Neural cell (in vitro differentiated cells): ENCODE measurements at regions not wholly inside any gene's neighbourhood (a gene's known extent, or its start where the extent isn't known, plus 50 kb on each side); places are given as distances from the start of the nearest gene placed in this dataset.
"Not testable (repeated sequence)": the region's sequence is repeated elsewhere in the genome, so short reads cannot be mapped to it uniquely, and the experiment has no call there.

Experiments
- H2AFZ ChIP-seq: fragments of 200-600, 300-800 bp; sonication (generic), shearing (Covaris generic); 2 replicates; pipeline ENCODE4 v1.6.0; 2014; ENCODE audit warnings: low read depth, mild to moderate bottlenecking, antibody characterized with exemption, low read length, moderate library complexity
- H3F3A ChIP-seq: fragments of 200-600 bp; shearing (Covaris generic); 2 replicates; pipeline ENCODE4 v1.6.1; 2016; ENCODE audit warnings: mild to moderate bottlenecking, moderate library complexity, mixed read lengths, antibody characterized with exemption, low read length; ENCODE audit not compliant: insufficient read depth, poor library complexity, severe bottlenecking
- H3K27ac ChIP-seq: fragments of 200-600, 300-800 bp; sonication (generic), shearing (Covaris generic); 2 replicates; pipeline ENCODE4 v1.5.1; 2014; ENCODE audit warnings: mild to moderate bottlenecking, low read length, moderate library complexity
- H3K27me3 ChIP-seq: fragments of 300-800, 200-600 bp; sonication (generic), shearing (Covaris generic); 2 replicates; pipeline ENCODE4 v1.6.0; 2014; ENCODE audit warnings: mild to moderate bottlenecking, low read depth, low read length, moderate library complexity; ENCODE audit not compliant: insufficient read depth
- H3K36me3 ChIP-seq: fragments of 300-800, 200-600 bp; sonication (generic), shearing (Covaris generic); 2 replicates; pipeline ENCODE4 v1.5.1; 2014; ENCODE audit warnings: mild to moderate bottlenecking, antibody characterized with exemption, low read length, moderate library complexity; ENCODE audit not compliant: insufficient read depth
- H3K4me2 ChIP-seq: fragments of 300-800, 200-600 bp; sonication (generic), shearing (Covaris generic); 2 replicates; pipeline ENCODE4 v1.6.0; 2014; ENCODE audit warnings: mild to moderate bottlenecking, low read length
- H3K4me3 ChIP-seq: fragments of 300-800, 200-600 bp; sonication (generic), shearing (Covaris generic); 2 replicates; pipeline ENCODE4 v1.5.1; 2014; ENCODE audit warnings: mild to moderate bottlenecking, low read length, moderate library complexity
- H3K79me2 ChIP-seq: fragments of 200-600 bp; shearing (Covaris generic); replicated peaks from 2 replicates; pipeline ENCODE4 v1.6.0; 2014; ENCODE audit warnings: mild to moderate bottlenecking, low read length, moderate library complexity; ENCODE audit not compliant: insufficient read depth
- H3K9ac ChIP-seq: fragments of 300-800, 200-600 bp; sonication (generic), shearing (Covaris generic); 2 replicates; pipeline ENCODE4 v1.6.1; 2016; ENCODE audit warnings: mild to moderate bottlenecking, low read length, mixed read lengths
- H3K9me2 ChIP-seq: fragments of 200-600 bp; shearing (Covaris generic); 2 replicates; pipeline ENCODE4 v1.6.1; 2016; ENCODE audit warnings: mild to moderate bottlenecking, low read length, mixed read lengths; ENCODE audit not compliant: insufficient read depth
- H3K9me3 ChIP-seq: fragments of 200-600, 300-800 bp; sonication (generic), shearing (Covaris generic); 2 replicates; pipeline ENCODE4 v1.6.1; 2016; ENCODE audit warnings: mild to moderate bottlenecking, mixed run types, low read length, moderate library complexity, mixed read lengths
- H4K20me1 ChIP-seq: fragments of 200-600 bp; shearing (Covaris generic); 2 replicates; pipeline ENCODE4 v1.6.1; 2016; ENCODE audit warnings: mild to moderate bottlenecking, mixed run types; ENCODE audit not compliant: insufficient read depth
- CTCF ChIP-seq: fragments of 450-650 bp; IDR thresholded peaks from 2 replicates; pipeline ENCODE4 v1.5.1; 2014; ENCODE audit warnings: antibody characterized with exemption, mild to moderate bottlenecking, moderate library complexity; ENCODE audit not compliant: poor library complexity, severe bottlenecking
- EP300 ChIP-seq: fragments of 450-650 bp; conservative IDR thresholded peaks from 2 replicates; pipeline ENCODE4 v1.6.1; 2014; ENCODE audit warnings: antibody characterized with exemption, mild to moderate bottlenecking, moderate library complexity; ENCODE audit not compliant: poor library complexity, severe bottlenecking
- EZH2 ChIP-seq: fragments of 200-600, 300-800 bp; shearing (Covaris generic), sonication (generic); IDR thresholded peaks from 2 replicates; pipeline ENCODE4 v1.6.1; 2014; ENCODE audit warnings: antibody characterized with exemption, low read length, borderline replicate concordance, mild to moderate bottlenecking; ENCODE audit not compliant: insufficient read depth, poor library complexity, severe bottlenecking
- MXI1 ChIP-seq: fragments of 450-650 bp; conservative IDR thresholded peaks from 2 replicates; pipeline ENCODE4 v1.6.1; 2014; ENCODE audit warnings: antibody characterized with exemption, mild to moderate bottlenecking; ENCODE audit not compliant: poor library complexity, severe bottlenecking
- POLR2AphosphoS5 ChIP-seq: IDR thresholded peaks from 2 replicates; pipeline ENCODE4 v1.6.1; 2012
- RAD21 ChIP-seq: fragments of 450-650 bp; conservative IDR thresholded peaks from 2 replicates; pipeline ENCODE4 v1.6.1; 2014; ENCODE audit warnings: antibody characterized with exemption, mild to moderate bottlenecking, moderate library complexity
- SMC3 ChIP-seq: fragments of 450-650 bp; conservative IDR thresholded peaks from 2 replicates; pipeline ENCODE4 v1.6.1; 2014; ENCODE audit warnings: antibody characterized with exemption, mild to moderate bottlenecking, moderate library complexity; ENCODE audit not compliant: poor library complexity
- TAF1 ChIP-seq: IDR thresholded peaks from 2 replicates; pipeline ENCODE4 v1.6.1; 2012; ENCODE audit warnings: low read depth
- TF ChIP-seq, protein P1 (sequence below): IDR thresholded peaks from 2 replicates; pipeline ENCODE4 v1.6.1; 2012; ENCODE audit warnings: borderline replicate concordance

GRCh38 chr11:97087419-97087818, 697.6 kb downstream of the JRKL start:
- Histone ChIP-seq H3K9me2 (no peaks in the 10 kb centered on the region), H3F3A (no peaks in the 10 kb centered on the region), H3K4me2 (no peak overlapping the region), H3K27ac (no peak overlapping the region), H2AFZ (no peak overlapping the region), H3K36me3 (no peaks in the 10 kb centered on the region), H3K9ac (no peak overlapping the region), H4K20me1 (no peaks in the 10 kb centered on the region), H3K79me2 (no peaks in the 10 kb centered on the region), H3K9me3 (no peaks in the 10 kb centered on the region), H3K27me3 (no peaks in the 10 kb centered on the region), H3K4me3 (no peak overlapping the region)
- TF ChIP-seq CTCF = no peak
- TF ChIP-seq SMC3 = no peak
- no peak for TF ChIP-seq TAF1
- TF ChIP-seq POLR2AphosphoS5 = no peak
- no peak for TF ChIP-seq EZH2
- no peak for TF ChIP-seq MXI1
- no peak for TF ChIP-seq EP300
- TF ChIP-seq, protein P1, sequence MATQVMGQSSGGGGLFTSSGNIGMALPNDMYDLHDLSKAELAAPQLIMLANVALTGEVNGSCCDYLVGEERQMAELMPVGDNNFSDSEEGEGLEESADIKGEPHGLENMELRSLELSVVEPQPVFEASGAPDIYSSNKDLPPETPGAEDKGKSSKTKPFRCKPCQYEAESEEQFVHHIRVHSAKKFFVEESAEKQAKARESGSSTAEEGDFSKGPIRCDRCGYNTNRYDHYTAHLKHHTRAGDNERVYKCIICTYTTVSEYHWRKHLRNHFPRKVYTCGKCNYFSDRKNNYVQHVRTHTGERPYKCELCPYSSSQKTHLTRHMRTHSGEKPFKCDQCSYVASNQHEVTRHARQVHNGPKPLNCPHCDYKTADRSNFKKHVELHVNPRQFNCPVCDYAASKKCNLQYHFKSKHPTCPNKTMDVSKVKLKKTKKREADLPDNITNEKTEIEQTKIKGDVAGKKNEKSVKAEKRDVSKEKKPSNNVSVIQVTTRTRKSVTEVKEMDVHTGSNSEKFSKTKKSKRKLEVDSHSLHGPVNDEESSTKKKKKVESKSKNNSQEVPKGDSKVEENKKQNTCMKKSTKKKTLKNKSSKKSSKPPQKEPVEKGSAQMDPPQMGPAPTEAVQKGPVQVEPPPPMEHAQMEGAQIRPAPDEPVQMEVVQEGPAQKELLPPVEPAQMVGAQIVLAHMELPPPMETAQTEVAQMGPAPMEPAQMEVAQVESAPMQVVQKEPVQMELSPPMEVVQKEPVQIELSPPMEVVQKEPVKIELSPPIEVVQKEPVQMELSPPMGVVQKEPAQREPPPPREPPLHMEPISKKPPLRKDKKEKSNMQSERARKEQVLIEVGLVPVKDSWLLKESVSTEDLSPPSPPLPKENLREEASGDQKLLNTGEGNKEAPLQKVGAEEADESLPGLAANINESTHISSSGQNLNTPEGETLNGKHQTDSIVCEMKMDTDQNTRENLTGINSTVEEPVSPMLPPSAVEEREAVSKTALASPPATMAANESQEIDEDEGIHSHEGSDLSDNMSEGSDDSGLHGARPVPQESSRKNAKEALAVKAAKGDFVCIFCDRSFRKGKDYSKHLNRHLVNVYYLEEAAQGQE = no peak
- TF ChIP-seq RAD21 = no peak

DNA sequence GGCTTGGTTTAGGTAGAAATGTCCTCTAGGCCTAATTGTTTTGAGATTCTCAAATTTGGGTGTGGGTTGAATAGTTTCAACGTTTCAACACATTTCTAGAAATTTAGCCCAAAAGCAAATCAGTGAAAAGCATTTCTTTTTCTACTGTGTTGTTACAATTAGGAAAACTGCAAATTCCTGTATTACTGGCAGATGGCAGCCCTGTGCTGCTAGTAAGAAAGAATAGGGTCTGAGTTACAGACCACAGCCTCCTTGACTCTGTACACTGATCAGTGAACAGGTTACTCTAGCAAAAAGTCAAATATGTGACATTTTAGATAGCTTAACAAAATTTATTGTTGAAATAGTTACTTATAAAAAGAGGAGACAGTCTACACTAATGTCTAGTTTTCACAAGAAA, 703.0 kb downstream of the JRKL start:
- H3K4me3 ChIP-seq = no peak overlapping the region
- H3K4me2 ChIP-seq = no peak overlapping the region
- H3K27ac ChIP-seq = no peak overlapping the region
- no peaks in the 10 kb centered on the region for H3K27me3 ChIP-seq
- H3K9me3 ChIP-seq = no peaks in the 10 kb centered on the region
- H2AFZ ChIP-seq = no peak overlapping the region
- H3K9ac ChIP-seq = no peak overlapping the region
- H3K9me2 ChIP-seq = no peaks in the 10 kb centered on the region
- TF ChIP-seq CTCF = peak; percentile 73
- TF ChIP-seq MXI1 = no peak
- peak; percentile 82 for TF ChIP-seq SMC3
- TF ChIP-seq RAD21 = peak; percentile 81
- H3K36me3 ChIP-seq = no peaks in the 10 kb centered on the region
- no peaks in the 10 kb centered on the region for H3F3A ChIP-seq
- no peaks in the 10 kb centered on the region for H3K79me2 ChIP-seq
- H4K20me1 ChIP-seq = no peaks in the 10 kb centered on the region

GRCh38 chr11:97102180-97102579, 712.4 kb downstream of the JRKL start:
- H3K4me3 ChIP-seq, H3K36me3 ChIP-seq, H2AFZ ChIP-seq, H3K9ac ChIP-seq, H4K20me1 ChIP-seq, H3F3A ChIP-seq, H3K9me3 ChIP-seq, H3K4me2 ChIP-seq, H3K27ac ChIP-seq, H3K27me3 ChIP-seq, H3K9me2 ChIP-seq, H3K79me2 ChIP-seq: not testable (repeated sequence)
